ENCODE measurements at regions not wholly inside any gene's neighbourhood (a gene's known extent, or its start where the extent isn't known, plus 50 kb on each side); places are given as distances from the start of the nearest gene placed in this dataset.

GRCh38 chr6:14641423-14642135 is 524.0 kb downstream of the CD83 start:
- no peak for DNase-seq (ENCODE audit: low read depth)

- DNase-seq (ENCODE audit: low read depth): no peak
These were observed 524.5 kb downstream of the CD83 start for GRCh38 chr6:14642136-14642505.

- no peak for DNase-seq (ENCODE audit: low read depth)
These were observed 525.3 kb downstream of the CD83 start for GRCh38 chr6:14642842-14643241.

- no peak for DNase-seq (ENCODE audit: low read depth)
These were observed 526.8 kb downstream of the CD83 start for GRCh38 chr6:14644381-14644780.

GRCh38 chr6:14645221-14645620 is 527.6 kb downstream of the CD83 start:
- DNase-seq (ENCODE audit: low read depth): no peak

- DNase-seq (ENCODE audit: low read depth): no peak
These were observed 528.3 kb downstream of the CD83 start for GRCh38 chr6:14645841-14646240.

- DNase-seq (ENCODE audit: low read depth): no peak
These were observed 528.8 kb downstream of the CD83 start for GRCh38 chr6:14646371-14646770.

GRCh38 chr6:14647357-14647756 is 529.8 kb downstream of the CD83 start:
- no peak for DNase-seq (ENCODE audit: low read depth)

- DNase-seq (ENCODE audit: low read depth): no peak
These were observed 535.0 kb downstream of the CD83 start for GRCh38 chr6:14652536-14652935.

- DNase-seq (ENCODE audit: low read depth): no peak
These were observed 537.9 kb downstream of the CD83 start for GRCh38 chr6:14655201-14656061.

- DNase-seq (ENCODE audit: low read depth): no peak
These were observed 538.5 kb downstream of the CD83 start for GRCh38 chr6:14656078-14656521.

- no peak for DNase-seq (ENCODE audit: low read depth)
These were observed 539.1 kb downstream of the CD83 start for GRCh38 chr6:14656649-14657048.

GRCh38 chr6:14658030-14658429 is 540.5 kb downstream of the CD83 start:
- no peak for DNase-seq (ENCODE audit: low read depth)

- no peak for DNase-seq (ENCODE audit: low read depth)
These were observed 541.5 kb downstream of the CD83 start for GRCh38 chr6:14658886-14659561.

- DNase-seq (ENCODE audit: low read depth): no peak
These were observed 542.3 kb downstream of the CD83 start for GRCh38 chr6:14659841-14660240.

GRCh38 chr6:14660806-14661579 is 543.4 kb downstream of the CD83 start:
- peak; percentile 61 for DNase-seq (ENCODE audit: low read depth)

GRCh38 chr6:14661691-14662090 is 544.1 kb downstream of the CD83 start:
- DNase-seq (ENCODE audit: low read depth): no peak

GRCh38 chr6:14664112-14664601 is 546.6 kb downstream of the CD83 start:
- no peak for DNase-seq (ENCODE audit: low read depth)

- no peak for DNase-seq (ENCODE audit: low read depth)
These were observed 547.2 kb downstream of the CD83 start for GRCh38 chr6:14664621-14665315.

- no peak for DNase-seq (ENCODE audit: low read depth)
These were observed 548.5 kb downstream of the CD83 start for GRCh38 chr6:14665827-14666724.

All from stimulated activated CD4-positive, alpha-beta T cell treated with anti-CD3 and anti-CD28 coated beads, Interleukin-2, amount 100 ng/mL, for 4 hours (primary cell).